Duodenal mucosa (tissue), 2 donors: ENCODE measurements at regions not wholly inside any gene's neighbourhood (a gene's known extent, or its start where the extent isn't known, plus 50 kb on each side); places are given as distances from the start of the nearest gene placed in this dataset.
"Not testable (repeated sequence)": the region's sequence is repeated elsewhere in the genome, so short reads cannot be mapped to it uniquely, and the experiment has no call there.

ENCODE experiments used
- H3K27ac ChIP-seq: one replicate; pipeline ENCODE4 v1.7.0; 2013; ENCODE audit warnings: low read depth, low read length
- H3K27me3 ChIP-seq, 2 donors: one replicate each; pipeline ENCODE4 v1.7.0; 2013; ENCODE audit warnings: low read length in 2 of 2, control low read depth in 1 of 2; ENCODE audit not compliant: insufficient read depth in 2 of 2, control insufficient read depth in 1 of 2
- H3K36me3 ChIP-seq, 2 donors: one replicate each; pipeline ENCODE4 v1.7.0; 2013; ENCODE audit warnings: low read length in 2 of 2, control low read depth in 1 of 2; ENCODE audit not compliant: insufficient read depth in 2 of 2, control insufficient read depth in 1 of 2
- H3K4me1 ChIP-seq, 2 donors: one replicate each; pipeline ENCODE4 v1.7.0; 2013; ENCODE audit warnings: low read length in 2 of 2, control low read depth in 1 of 2; ENCODE audit not compliant: insufficient read depth in 2 of 2, control insufficient read depth in 1 of 2
- H3K4me3 ChIP-seq, 2 donors: one replicate each; pipeline ENCODE4 v1.7.0; 2013; ENCODE audit warnings: low read length in 2 of 2, low read depth in 1 of 2
- H3K9ac ChIP-seq, 2 donors: one replicate each; pipeline ENCODE4 v1.7.0; 2013; ENCODE audit warnings: low read length in 2 of 2, low read depth in 1 of 2
- H3K9me3 ChIP-seq, 2 donors: one replicate each; pipeline ENCODE4 v1.7.0; 2013; ENCODE audit warnings: low read length in 2 of 2, control low read depth in 1 of 2; ENCODE audit not compliant: control insufficient read depth in 1 of 2

- Histone ChIP-seq H3K9ac (no peak overlapping the region), H3K27ac (no peak overlapping the region), H3K4me3 (no peak overlapping the region), H3K9me3 (no peaks in the 10 kb centered on the region), H3K27me3 (no peaks in the 10 kb centered on the region), H3K36me3 (no peaks in the 10 kb centered on the region), H3K4me1 (no peaks in the 10 kb centered on the region)
Observed at GRCh38 chr5:153352685-153353219, 137.7 kb upstream of the GRIA1 start.

GRCh38 chr5:153357493-153358112 lies 132.9 kb upstream of the GRIA1 start:
- Histone ChIP-seq H3K9me3 (peaks cover 0 to 8% of the 10 kb centered on the region in 2 donors), H3K27ac (no peak overlapping the region)

DNA sequence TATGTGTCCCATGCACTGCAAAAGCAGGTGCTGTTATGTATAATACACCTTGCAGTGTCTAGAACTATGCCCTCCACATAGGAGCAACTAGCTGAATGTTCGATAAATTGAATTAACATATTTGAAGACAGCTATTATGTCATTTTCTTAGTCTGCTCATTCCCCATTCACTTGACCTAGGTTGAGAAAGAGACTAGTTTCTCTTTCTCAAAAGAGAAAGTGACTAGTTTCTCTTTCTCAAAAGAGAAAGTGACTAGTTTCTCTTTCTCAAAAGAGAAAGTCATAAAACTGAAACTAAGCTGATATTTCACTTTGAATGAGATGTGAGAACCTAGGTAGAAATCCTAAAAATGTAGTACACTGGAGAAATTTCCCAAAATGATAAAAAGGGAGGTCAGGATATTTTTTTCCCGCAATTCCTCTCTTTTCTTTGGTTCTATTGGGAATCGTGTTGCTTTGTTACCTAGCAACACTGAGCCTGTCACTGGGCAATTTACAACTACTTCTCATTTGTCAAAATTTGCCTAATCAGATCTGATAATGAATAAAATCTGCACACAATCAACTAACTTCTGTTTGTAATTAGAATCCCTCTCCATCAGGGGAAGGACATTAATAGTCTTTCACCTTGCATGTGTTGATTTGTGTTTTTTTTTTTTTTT lies 132.0 kb upstream of the GRIA1 start:
- Histone ChIP-seq H3K27me3 (no peaks in the 10 kb centered on the region), H3K36me3 (no peaks in the 10 kb centered on the region), H3K4me3 (peak overlapping the region in 1 of 2 donors; percentile 12), H3K4me1 (no peaks in the 10 kb centered on the region), H3K9me3 (peaks cover 0 to 8% of the 10 kb centered on the region in 2 donors), H3K9ac (no peak overlapping the region), H3K27ac (no peak overlapping the region)

More at GRCh38 chr5:153357493-153358112, 132.9 kb upstream of the GRIA1 start:
- Histone ChIP-seq H3K9ac (no peak overlapping the region), H3K27me3 (no peaks in the 10 kb centered on the region), H3K4me1 (no peaks in the 10 kb centered on the region), H3K36me3 (no peaks in the 10 kb centered on the region), H3K4me3 (no peak overlapping the region)

- Histone ChIP-seq H3K36me3 (no peaks in the 10 kb centered on the region), H3K4me3 (no peak overlapping the region), H3K27me3 (no peaks in the 10 kb centered on the region), H3K4me1 (no peaks in the 10 kb centered on the region), H3K9ac (no peak overlapping the region), H3K27ac (no peak overlapping the region), H3K9me3 (peaks cover 0 to 8% of the 10 kb centered on the region in 2 donors)
Observed at GRCh38 chr5:153360860-153361259, 129.6 kb upstream of the GRIA1 start.

- Histone ChIP-seq H3K36me3 (no peaks in the 10 kb centered on the region), H3K4me1 (no peaks in the 10 kb centered on the region), H3K27me3 (no peaks in the 10 kb centered on the region), H3K27ac (no peak overlapping the region), H3K4me3 (no peak overlapping the region), H3K9ac (no peak overlapping the region), H3K9me3 (peaks cover 0 to 8% of the 10 kb centered on the region in 2 donors)
Observed at GRCh38 chr5:153361735-153362409, 128.6 kb upstream of the GRIA1 start.

- Histone ChIP-seq H3K4me3 (no peak overlapping the region), H3K36me3 (no peaks in the 10 kb centered on the region), H3K9me3 (no peaks in the 10 kb centered on the region), H3K4me1 (no peaks in the 10 kb centered on the region), H3K9ac (no peak overlapping the region), H3K27ac (no peak overlapping the region), H3K27me3 (no peaks in the 10 kb centered on the region)
Observed at GRCh38 chr5:153365547-153365946, 124.9 kb upstream of the GRIA1 start.

DNA sequence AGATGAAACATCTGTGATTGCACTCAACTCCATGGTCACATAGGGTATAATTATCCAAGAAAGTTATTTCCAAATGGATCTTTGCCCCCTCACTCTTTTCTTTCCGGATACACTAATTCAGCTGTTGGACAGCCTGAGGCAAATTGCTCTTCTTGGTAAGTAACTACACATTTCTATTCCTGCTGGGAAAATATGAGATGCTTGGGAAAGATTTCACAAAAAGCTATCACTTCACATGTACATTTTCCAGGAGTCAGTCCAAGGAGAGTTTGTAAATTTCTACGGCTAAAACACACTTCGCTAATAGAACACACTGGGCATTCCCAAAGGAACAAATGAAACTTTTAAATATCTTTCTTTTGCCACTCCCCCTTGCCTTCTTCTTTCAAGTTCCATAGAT lies 123.0 kb upstream of the GRIA1 start:
- no peaks in the 10 kb centered on the region for H3K4me1 ChIP-seq
- H3K9me3 ChIP-seq: no peaks in the 10 kb centered on the region
- no peak overlapping the region for H3K27ac ChIP-seq
- H3K27me3 ChIP-seq: no peaks in the 10 kb centered on the region
- no peaks in the 10 kb centered on the region for H3K36me3 ChIP-seq
- H3K9ac ChIP-seq: no peak overlapping the region
- no peak overlapping the region for H3K4me3 ChIP-seq

DNA sequence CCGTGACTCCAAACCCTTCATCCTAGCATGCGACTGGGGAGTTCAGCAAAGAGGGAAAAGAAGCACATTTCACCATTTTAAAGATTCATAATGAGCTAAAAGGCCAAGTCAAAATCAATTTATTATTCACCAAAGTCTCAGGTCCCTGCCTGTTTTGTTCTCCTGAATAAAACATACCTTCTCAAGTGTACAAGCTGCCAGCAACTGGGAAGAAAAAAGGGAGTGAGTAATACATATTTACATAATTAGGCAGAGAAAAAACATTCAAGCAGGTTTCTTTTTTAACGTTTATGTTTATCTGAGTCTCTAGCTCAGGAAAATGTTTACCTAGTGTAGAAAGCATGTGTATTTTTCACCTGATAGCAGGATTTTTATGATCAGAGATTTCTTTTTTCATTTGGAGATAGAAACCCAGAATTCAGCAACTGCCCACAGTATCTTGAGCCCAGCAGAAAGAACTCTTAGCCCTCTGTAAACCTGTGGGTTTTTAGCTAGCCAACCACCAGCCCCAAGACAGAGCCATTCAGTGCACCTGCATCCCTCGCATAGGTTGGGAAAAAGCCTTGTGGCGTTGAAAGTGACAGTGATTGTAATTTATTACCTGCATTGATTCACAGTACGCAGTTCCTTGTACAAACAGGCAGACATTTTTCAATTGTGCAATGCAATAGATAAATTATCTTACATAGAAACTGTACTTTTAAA lies 117.9 kb upstream of the GRIA1 start:
- Histone ChIP-seq H3K36me3 (no peaks in the 10 kb centered on the region), H3K4me3 (no peak overlapping the region)

DNA sequence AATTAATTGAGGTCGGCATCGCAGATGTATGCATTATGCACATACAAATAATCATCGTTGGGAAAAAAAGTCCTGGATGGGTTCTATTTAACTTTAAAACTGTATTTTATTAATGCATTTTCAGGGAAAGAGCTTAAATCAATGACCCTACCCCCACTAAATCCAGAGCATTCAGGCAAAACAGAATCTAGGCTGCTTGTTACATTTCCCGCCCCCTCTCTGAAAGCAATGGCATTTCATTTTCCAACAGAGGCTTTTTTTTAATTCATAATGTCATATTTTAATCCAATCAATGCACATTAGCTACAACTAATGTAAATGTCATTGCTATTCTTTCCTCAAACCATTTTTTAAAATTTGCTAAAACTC lies 117.4 kb upstream of the GRIA1 start:
- Histone ChIP-seq H3K9me3 (no peaks in the 10 kb centered on the region), H3K27me3 (no peaks in the 10 kb centered on the region), H3K27ac (no peak overlapping the region), H3K9ac (no peak overlapping the region), H3K36me3 (no peaks in the 10 kb centered on the region), H3K4me1 (no peaks in the 10 kb centered on the region), H3K4me3 (no peak overlapping the region)

More for the DNA sequence above, 117.9 kb upstream of the GRIA1 start:
- no peak overlapping the region for H3K9ac ChIP-seq
- H3K4me1 ChIP-seq: no peaks in the 10 kb centered on the region
- no peaks in the 10 kb centered on the region for H3K27me3 ChIP-seq
- no peak overlapping the region for H3K27ac ChIP-seq
- H3K9me3 ChIP-seq: no peaks in the 10 kb centered on the region

- H3K27ac ChIP-seq, H3K9ac ChIP-seq: not testable (repeated sequence)
Observed at GRCh38 chr5:153381630-153382029, 108.8 kb upstream of the GRIA1 start.

More at GRCh38 chr5:153381630-153382029, 108.8 kb upstream of the GRIA1 start:
- H3K4me1 ChIP-seq, H3K4me3 ChIP-seq, H3K36me3 ChIP-seq, H3K27me3 ChIP-seq, H3K9me3 ChIP-seq: not testable (repeated sequence)
